WTC11 (cell line): ENCODE measurements at regions not wholly inside any gene's neighbourhood (a gene's known extent, or its start where the extent isn't known, plus 50 kb on each side); places are given as distances from the start of the nearest gene placed in this dataset.

Experiments
- CREM ChIP-seq: sonication (generic); formaldehyde crosslinking; IDR thresholded peaks from 2 replicates; pipeline ENCODE4 v1.8.1; 2022; ENCODE audit warnings: mild to moderate bottlenecking, missing genetic modification reagents, moderate library complexity
- ETV6 ChIP-seq: sonication (generic); formaldehyde crosslinking; IDR thresholded peaks from 2 replicates; pipeline ENCODE4 v1.8.1; 2022; ENCODE audit warnings: mild to moderate bottlenecking, missing genetic modification reagents
- JUN ChIP-seq: sonication (generic); formaldehyde crosslinking; IDR thresholded peaks from 2 replicates; pipeline ENCODE4 v1.8.0; 2023; ENCODE audit warnings: mild to moderate bottlenecking, missing genetic modification reagents
- NFE2L1 ChIP-seq: sonication (generic); formaldehyde crosslinking; IDR thresholded peaks from 2 replicates; pipeline ENCODE4 v1.8.1; 2023; ENCODE audit warnings: missing genetic modification reagents
- NR3C1 ChIP-seq: sonication (generic); formaldehyde crosslinking; conservative IDR thresholded peaks from 2 replicates; pipeline ENCODE4 v1.8.1; 2023; ENCODE audit warnings: low read depth, mild to moderate bottlenecking, missing genetic modification reagents
- SMAD4 ChIP-seq: sonication (generic); formaldehyde crosslinking; IDR thresholded peaks from 2 replicates; pipeline ENCODE4 v1.8.0; 2022; ENCODE audit warnings: mild to moderate bottlenecking, missing genetic modification reagents
- SP1 ChIP-seq: sonication (generic); formaldehyde crosslinking; conservative IDR thresholded peaks from 2 replicates; pipeline ENCODE4 v1.8.1; 2022; ENCODE audit warnings: missing genetic modification reagents
- TEAD4 ChIP-seq: sonication (generic); formaldehyde crosslinking; IDR thresholded peaks from 2 replicates; pipeline ENCODE4 v1.8.0; 2022; ENCODE audit warnings: mild to moderate bottlenecking, missing genetic modification reagents
- TF ChIP-seq, protein P1 (sequence below): fragments of 200-600 bp; IDR thresholded peaks from 2 replicates; pipeline ENCODE4 v1.8.0; 2022; ENCODE audit warnings: antibody characterized with exemption
- TF ChIP-seq, protein P2 (sequence below): sonication (generic); formaldehyde crosslinking; IDR thresholded peaks from 2 replicates; pipeline ENCODE4 v1.8.1; 2022; ENCODE audit warnings: low read depth, mild to moderate bottlenecking, moderate library complexity, missing genetic modification reagents, borderline replicate concordance
- TF ChIP-seq, protein P3 (sequence below): sonication (generic); formaldehyde crosslinking; IDR thresholded peaks from 2 replicates; pipeline ENCODE4 v1.8.1; 2023; ENCODE audit warnings: mild to moderate bottlenecking, missing genetic modification reagents
- TF ChIP-seq, protein P4 (sequence below): sonication (generic); formaldehyde crosslinking; IDR thresholded peaks from 2 replicates; pipeline ENCODE4 v1.8.1; 2022; ENCODE audit warnings: low read depth, missing genetic modification reagents, borderline replicate concordance

DNA sequence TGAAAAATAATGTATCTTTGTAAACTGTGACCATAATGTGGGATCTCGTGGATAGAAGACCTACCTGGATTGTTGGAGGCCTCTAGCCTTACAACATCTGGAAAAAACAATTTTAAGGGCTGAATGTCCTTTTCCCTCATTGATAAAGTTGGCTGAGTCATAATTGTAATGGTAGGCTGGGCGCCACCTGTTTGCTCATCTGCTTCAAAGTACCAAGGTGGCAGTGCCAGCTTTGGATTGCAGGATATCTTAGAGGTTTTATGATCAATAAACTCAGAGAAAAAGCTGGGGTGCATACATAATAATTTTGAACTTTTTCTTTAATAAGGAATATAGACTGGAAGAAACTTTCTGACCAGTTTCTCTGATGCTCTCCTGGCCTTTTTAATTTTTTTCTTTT lies 653.4 kb downstream of the MMUT start:
- TF ChIP-seq, protein P1, sequence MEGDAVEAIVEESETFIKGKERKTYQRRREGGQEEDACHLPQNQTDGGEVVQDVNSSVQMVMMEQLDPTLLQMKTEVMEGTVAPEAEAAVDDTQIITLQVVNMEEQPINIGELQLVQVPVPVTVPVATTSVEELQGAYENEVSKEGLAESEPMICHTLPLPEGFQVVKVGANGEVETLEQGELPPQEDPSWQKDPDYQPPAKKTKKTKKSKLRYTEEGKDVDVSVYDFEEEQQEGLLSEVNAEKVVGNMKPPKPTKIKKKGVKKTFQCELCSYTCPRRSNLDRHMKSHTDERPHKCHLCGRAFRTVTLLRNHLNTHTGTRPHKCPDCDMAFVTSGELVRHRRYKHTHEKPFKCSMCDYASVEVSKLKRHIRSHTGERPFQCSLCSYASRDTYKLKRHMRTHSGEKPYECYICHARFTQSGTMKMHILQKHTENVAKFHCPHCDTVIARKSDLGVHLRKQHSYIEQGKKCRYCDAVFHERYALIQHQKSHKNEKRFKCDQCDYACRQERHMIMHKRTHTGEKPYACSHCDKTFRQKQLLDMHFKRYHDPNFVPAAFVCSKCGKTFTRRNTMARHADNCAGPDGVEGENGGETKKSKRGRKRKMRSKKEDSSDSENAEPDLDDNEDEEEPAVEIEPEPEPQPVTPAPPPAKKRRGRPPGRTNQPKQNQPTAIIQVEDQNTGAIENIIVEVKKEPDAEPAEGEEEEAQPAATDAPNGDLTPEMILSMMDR = no peak
- TF ChIP-seq CREM (CRISPR knock-in tag) = no peak
- TF ChIP-seq NR3C1 = no peak
- TF ChIP-seq, protein P2, sequence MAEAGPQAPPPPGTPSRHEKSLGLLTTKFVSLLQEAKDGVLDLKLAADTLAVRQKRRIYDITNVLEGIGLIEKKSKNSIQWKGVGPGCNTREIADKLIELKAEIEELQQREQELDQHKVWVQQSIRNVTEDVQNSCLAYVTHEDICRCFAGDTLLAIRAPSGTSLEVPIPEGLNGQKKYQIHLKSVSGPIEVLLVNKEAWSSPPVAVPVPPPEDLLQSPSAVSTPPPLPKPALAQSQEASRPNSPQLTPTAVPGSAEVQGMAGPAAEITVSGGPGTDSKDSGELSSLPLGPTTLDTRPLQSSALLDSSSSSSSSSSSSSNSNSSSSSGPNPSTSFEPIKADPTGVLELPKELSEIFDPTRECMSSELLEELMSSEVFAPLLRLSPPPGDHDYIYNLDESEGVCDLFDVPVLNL (CRISPR knock-in tag) = no peak
- TF ChIP-seq SMAD4 (CRISPR knock-in tag) = no peak
- no peak for TF ChIP-seq JUN
- TF ChIP-seq NFE2L1 = no peak
- TF ChIP-seq TEAD4 = no peak
- TF ChIP-seq SP1 = no peak
- TF ChIP-seq, protein P3, sequence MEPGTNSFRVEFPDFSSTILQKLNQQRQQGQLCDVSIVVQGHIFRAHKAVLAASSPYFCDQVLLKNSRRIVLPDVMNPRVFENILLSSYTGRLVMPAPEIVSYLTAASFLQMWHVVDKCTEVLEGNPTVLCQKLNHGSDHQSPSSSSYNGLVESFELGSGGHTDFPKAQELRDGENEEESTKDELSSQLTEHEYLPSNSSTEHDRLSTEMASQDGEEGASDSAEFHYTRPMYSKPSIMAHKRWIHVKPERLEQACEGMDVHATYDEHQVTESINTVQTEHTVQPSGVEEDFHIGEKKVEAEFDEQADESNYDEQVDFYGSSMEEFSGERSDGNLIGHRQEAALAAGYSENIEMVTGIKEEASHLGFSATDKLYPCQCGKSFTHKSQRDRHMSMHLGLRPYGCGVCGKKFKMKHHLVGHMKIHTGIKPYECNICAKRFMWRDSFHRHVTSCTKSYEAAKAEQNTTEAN (CRISPR knock-in tag) = no peak
- no peak for TF ChIP-seq ETV6 (CRISPR knock-in tag)
- TF ChIP-seq, protein P4, sequence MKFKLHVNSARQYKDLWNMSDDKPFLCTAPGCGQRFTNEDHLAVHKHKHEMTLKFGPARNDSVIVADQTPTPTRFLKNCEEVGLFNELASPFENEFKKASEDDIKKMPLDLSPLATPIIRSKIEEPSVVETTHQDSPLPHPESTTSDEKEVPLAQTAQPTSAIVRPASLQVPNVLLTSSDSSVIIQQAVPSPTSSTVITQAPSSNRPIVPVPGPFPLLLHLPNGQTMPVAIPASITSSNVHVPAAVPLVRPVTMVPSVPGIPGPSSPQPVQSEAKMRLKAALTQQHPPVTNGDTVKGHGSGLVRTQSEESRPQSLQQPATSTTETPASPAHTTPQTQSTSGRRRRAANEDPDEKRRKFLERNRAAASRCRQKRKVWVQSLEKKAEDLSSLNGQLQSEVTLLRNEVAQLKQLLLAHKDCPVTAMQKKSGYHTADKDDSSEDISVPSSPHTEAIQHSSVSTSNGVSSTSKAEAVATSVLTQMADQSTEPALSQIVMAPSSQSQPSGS = no peak
